OCI-M1 (cell line): ENCODE measurements at regions not wholly inside any gene's neighbourhood (a gene's known extent, or its start where the extent isn't known, plus 50 kb on each side); places are given as distances from the start of the nearest gene placed in this dataset.
"Not testable (repeated sequence)": the region's sequence is repeated elsewhere in the genome, so short reads cannot be mapped to it uniquely, and the experiment has no call there.

Experiments used
- DNase-seq: peaks from one replicate; lab custom pipeline; 2025; lab: John Stamatoyannopoulos, UW

GRCh38 chr15:30688684-30689083, 62.8 kb downstream of the ARHGAP11B start:
- DNase-seq = not testable (repeated sequence)

- not testable (repeated sequence) for DNase-seq
Measured at GRCh38 chr15:30690153-30690552, 64.2 kb downstream of the ARHGAP11B start.

- DNase-seq = not testable (repeated sequence)
Measured at GRCh38 chr15:30695811-30696210, 69.9 kb downstream of the ARHGAP11B start.

GRCh38 chr15:30696439-30697314, 70.7 kb downstream of the ARHGAP11B start:
- DNase-seq = not testable (repeated sequence)

- DNase-seq = not testable (repeated sequence)
Measured at GRCh38 chr15:30697315-30697685, 71.4 kb downstream of the ARHGAP11B start.

- DNase-seq = not testable (repeated sequence)
Measured at GRCh38 chr15:30700006-30700597, 74.2 kb downstream of the ARHGAP11B start.

- not testable (repeated sequence) for DNase-seq
Measured at GRCh38 chr15:30707976-30708685, 82.2 kb downstream of the ARHGAP11B start.

- DNase-seq = not testable (repeated sequence)
Measured at GRCh38 chr15:30708809-30709208, 82.9 kb downstream of the ARHGAP11B start.

- not testable (repeated sequence) for DNase-seq
Measured at GRCh38 chr15:30718038-30718643, 92.2 kb downstream of the ARHGAP11B start.

GRCh38 chr15:30719363-30719762, 93.4 kb downstream of the ARHGAP11B start:
- not testable (repeated sequence) for DNase-seq

- DNase-seq = not testable (repeated sequence)
Measured at GRCh38 chr15:30720825-30721224, 94.9 kb downstream of the ARHGAP11B start.

- not testable (repeated sequence) for DNase-seq
Measured at GRCh38 chr15:30721529-30721928, 95.6 kb downstream of the ARHGAP11B start.

GRCh38 chr15:30723540-30724175, 97.7 kb downstream of the ARHGAP11B start:
- DNase-seq = not testable (repeated sequence)

- not testable (repeated sequence) for DNase-seq
Measured at GRCh38 chr15:30729880-30730590, 104.1 kb downstream of the ARHGAP11B start.

GRCh38 chr15:30730633-30731032, 104.7 kb downstream of the ARHGAP11B start:
- not testable (repeated sequence) for DNase-seq

GRCh38 chr15:30732100-30732499, 106.2 kb downstream of the ARHGAP11B start:
- DNase-seq = not testable (repeated sequence)

- not testable (repeated sequence) for DNase-seq
Measured at GRCh38 chr15:30735884-30736564, 110.1 kb downstream of the ARHGAP11B start.

- not testable (repeated sequence) for DNase-seq
Measured at GRCh38 chr15:30742796-30743195, 116.9 kb downstream of the ARHGAP11B start.

- DNase-seq = not testable (repeated sequence)
Measured at GRCh38 chr15:30749048-30749447, 123.1 kb downstream of the ARHGAP11B start.

- DNase-seq = not testable (repeated sequence)
Measured at GRCh38 chr15:30755036-30755687, 129.2 kb downstream of the ARHGAP11B start.
